ENCODE measurements at regions not wholly inside any gene's neighbourhood (a gene's known extent, or its start where the extent isn't known, plus 50 kb on each side); places are given as distances from the start of the nearest gene placed in this dataset.

- H3K9me3 Mint-ChIP-seq, result no peaks in the 10 kb centered on the region
- Histone ChIP-seq H3K4me1 (ENCODE audit: insufficient read depth, low read length) (peaks cover 5% of the 10 kb centered on the region; the same call in 1 of the 2 replicates), H4K20me1 (ENCODE audit: control insufficient read depth, insufficient read depth, insufficient read length) (no peaks in the 10 kb centered on the region), H3K9me3 (ENCODE audit: control insufficient read depth, low read depth, low read length) (no peaks in the 10 kb centered on the region), H3K18ac (ENCODE audit: insufficient read length, low read depth, low read length) (no peak overlapping the region), H3K79me1 (ENCODE audit: insufficient read depth, low read depth, low read length, poor library complexity, severe bottlenecking) (no peaks in the 10 kb centered on the region), H3K23me2 (ENCODE audit: insufficient read length, low read depth, low read length, poor library complexity, severe bottlenecking) (no peaks in the 10 kb centered on the region), H3K79me2 (ENCODE audit: insufficient read depth, low read length) (no peaks in the 10 kb centered on the region), H3K56ac (ENCODE audit: insufficient read length, low read depth, low read length) (no peak overlapping the region), H2AFZ (ENCODE audit: low read length) (no peak overlapping the region), H2BK20ac (ENCODE audit: low read depth, low read length, poor library complexity, severe bottlenecking) (no peak overlapping the region), H4K5ac (ENCODE audit: insufficient read length, low read depth, low read length) (no peak overlapping the region), H3K23ac (ENCODE audit: insufficient read length, low read depth, low read length) (no peak overlapping the region), H3K14ac (ENCODE audit: insufficient read depth, low read length) (no peak overlapping the region), H4K91ac (ENCODE audit: insufficient read length, low read depth, low read length) (no peak overlapping the region), H2BK120ac (ENCODE audit: low read depth, low read length, poor library complexity, severe bottlenecking) (no peak overlapping the region), H2BK12ac (ENCODE audit: insufficient read length, low read depth, low read length) (no peak overlapping the region), H3K4me2 (ENCODE audit: insufficient read depth, insufficient read length, low read length) (no peak overlapping the region), H4K8ac (replicated peaks; ENCODE audit: insufficient read length, low read depth, low read length) (no peak overlapping the region), H3K27ac (ENCODE audit: insufficient read length, low read depth, low read length) (no peak overlapping the region), H2BK5ac (ENCODE audit: insufficient read length, low read length) (no peak overlapping the region), H3K27me3 (ENCODE audit: insufficient read depth, low read length) (no peaks in the 10 kb centered on the region), H3T11ph (ENCODE audit: low read length) (no peak overlapping the region), H3K4ac (ENCODE audit: low read depth, low read length) (no peak overlapping the region), H2BK15ac (ENCODE audit: low read depth, low read length) (no peak overlapping the region), H3K9ac (ENCODE audit: extremely low read depth, insufficient read length, low read length) (no peak overlapping the region), H2AK5ac (ENCODE audit: insufficient read length, low read length) (no peak overlapping the region)
- no peak overlapping the region for H3K4me3 Mint-ChIP-seq
- peaks cover 26 to 29% of the 10 kb centered on the region in 2 experiments for H3K4me1 Mint-ChIP-seq
- H3K36me3 Mint-ChIP-seq (ENCODE audit: insufficient read depth in 1 of 3, low read depth in 3 of 3), result no peaks in the 10 kb centered on the region; a peak in 1 of 7 replicates
- H3K27me3 Mint-ChIP-seq (ENCODE audit: low read depth), result no peaks in the 10 kb centered on the region
- peak overlapping the region; percentile 7 to 87 (median 18); a peak in 5 of 7 replicates for H3K27ac Mint-ChIP-seq
- peak; percentile 6; the same call in 2 of the 3 replicates for TF ChIP-seq CTCF (conservative IDR thresholded peaks at IDR 0.05)
- WGBS (ENCODE audit: extremely low coverage, insufficient read length, low lambda C conversion rate), result no CpG with 5 or more reads among the region's 1 CpG
- DNase-seq, result no peak
These were observed 819.1 kb downstream of the GRID1 start for GRCh38 chr10:85547460-85548023.

All from H9 (cell line).